Activated naive CD8-positive, alpha-beta T cell treated with anti-CD3 and anti-CD28 coated beads for 36 hours (primary cell): ENCODE measurements at regions not wholly inside any gene's neighbourhood (a gene's known extent, or its start where the extent isn't known, plus 50 kb on each side); places are given as distances from the start of the nearest gene placed in this dataset.

Experiments used
- DNase-seq: peaks from one replicate; pipeline ENCODE4 v3.0.0; 2021
- H3K27ac Mint-ChIP-seq: one replicate; pipeline ENCODE4 v1.8.0; 2022; ENCODE audit warnings: mild to moderate bottlenecking, moderate library complexity, mixed read lengths
- H3K27me3 Mint-ChIP-seq: one replicate; pipeline ENCODE4 v1.8.0; 2022; ENCODE audit warnings: mild to moderate bottlenecking, mixed read lengths
- H3K36me3 Mint-ChIP-seq: one replicate; pipeline ENCODE4 v1.8.0; 2021; ENCODE audit warnings: mild to moderate bottlenecking, mixed read lengths
- H3K4me1 Mint-ChIP-seq: one replicate; pipeline ENCODE4 v1.8.0; 2021; ENCODE audit warnings: mixed read lengths
- H3K4me3 Mint-ChIP-seq: one replicate; pipeline ENCODE4 v1.8.0; 2022; ENCODE audit warnings: mild to moderate bottlenecking, moderate library complexity, mixed read lengths
- H3K9me3 Mint-ChIP-seq: one replicate; pipeline ENCODE4 v1.8.0; 2022; ENCODE audit warnings: mixed read lengths

- no peak for DNase-seq
- H3K27ac Mint-ChIP-seq = no peak overlapping the region
- H3K36me3 Mint-ChIP-seq = no peaks in the 10 kb centered on the region
- H3K27me3 Mint-ChIP-seq = peaks cover 23% of the 10 kb centered on the region
- H3K9me3 Mint-ChIP-seq = no peaks in the 10 kb centered on the region
- H3K4me1 Mint-ChIP-seq = no peaks in the 10 kb centered on the region
- no peak overlapping the region for H3K4me3 Mint-ChIP-seq
These were observed 226.5 kb upstream of the SPRED2 start for GRCh38 chr2:65658881-65659280.

GRCh38 chr2:65658266-65658665, 225.9 kb upstream of the SPRED2 start:
- Mint-ChIP-seq H3K36me3 (no peaks in the 10 kb centered on the region), H3K4me3 (no peak overlapping the region), H3K27ac (no peak overlapping the region), H3K4me1 (no peaks in the 10 kb centered on the region), H3K27me3 (peaks cover 18% of the 10 kb centered on the region), H3K9me3 (no peaks in the 10 kb centered on the region)
- no peak for DNase-seq

- H3K27me3 Mint-ChIP-seq = no peaks in the 10 kb centered on the region
- no peaks in the 10 kb centered on the region for H3K4me1 Mint-ChIP-seq
- no peaks in the 10 kb centered on the region for H3K36me3 Mint-ChIP-seq
- DNase-seq = no peak
- H3K4me3 Mint-ChIP-seq = no peak overlapping the region
- no peaks in the 10 kb centered on the region for H3K9me3 Mint-ChIP-seq
- no peak overlapping the region for H3K27ac Mint-ChIP-seq
These were observed 223.8 kb upstream of the SPRED2 start for GRCh38 chr2:65656160-65656718.

GRCh38 chr2:65655000-65655399, 222.6 kb upstream of the SPRED2 start:
- Mint-ChIP-seq H3K9me3 (no peaks in the 10 kb centered on the region), H3K27me3 (no peaks in the 10 kb centered on the region), H3K27ac (no peak overlapping the region), H3K4me1 (no peaks in the 10 kb centered on the region), H3K36me3 (no peaks in the 10 kb centered on the region), H3K4me3 (no peak overlapping the region)
- no peak for DNase-seq

- Mint-ChIP-seq H3K9me3 (no peaks in the 10 kb centered on the region), H3K4me1 (no peaks in the 10 kb centered on the region), H3K4me3 (no peak overlapping the region), H3K36me3 (no peaks in the 10 kb centered on the region), H3K27ac (no peak overlapping the region), H3K27me3 (no peaks in the 10 kb centered on the region)
- no peak for DNase-seq
These were observed 222.1 kb upstream of the SPRED2 start for GRCh38 chr2:65654496-65654895.

GRCh38 chr2:65652066-65652465, 219.7 kb upstream of the SPRED2 start:
- Mint-ChIP-seq H3K4me3 (no peak overlapping the region), H3K27me3 (no peaks in the 10 kb centered on the region), H3K36me3 (no peaks in the 10 kb centered on the region), H3K9me3 (no peaks in the 10 kb centered on the region), H3K27ac (no peak overlapping the region), H3K4me1 (no peaks in the 10 kb centered on the region)
- DNase-seq = no peak

- H3K9me3 Mint-ChIP-seq = no peaks in the 10 kb centered on the region
- no peaks in the 10 kb centered on the region for H3K36me3 Mint-ChIP-seq
- H3K27me3 Mint-ChIP-seq = no peaks in the 10 kb centered on the region
- H3K27ac Mint-ChIP-seq = no peak overlapping the region
- no peak for DNase-seq
- H3K4me1 Mint-ChIP-seq = no peaks in the 10 kb centered on the region
- H3K4me3 Mint-ChIP-seq = no peak overlapping the region
These were observed 217.6 kb upstream of the SPRED2 start for GRCh38 chr2:65649811-65650589.

GRCh38 chr2:65647249-65647842, 214.9 kb upstream of the SPRED2 start:
- Mint-ChIP-seq H3K4me1 (no peaks in the 10 kb centered on the region), H3K36me3 (no peaks in the 10 kb centered on the region), H3K27me3 (no peaks in the 10 kb centered on the region), H3K4me3 (no peak overlapping the region), H3K9me3 (no peaks in the 10 kb centered on the region), H3K27ac (no peak overlapping the region)
- no peak for DNase-seq

GRCh38 chr2:65640793-65641103, 208.3 kb upstream of the SPRED2 start:
- peaks cover 3% of the 10 kb centered on the region for H3K4me1 Mint-ChIP-seq
- H3K27ac Mint-ChIP-seq = no peak overlapping the region
- no peaks in the 10 kb centered on the region for H3K9me3 Mint-ChIP-seq
- H3K27me3 Mint-ChIP-seq = peaks cover 8% of the 10 kb centered on the region
- DNase-seq = no peak
- no peak overlapping the region for H3K4me3 Mint-ChIP-seq
- H3K36me3 Mint-ChIP-seq = no peaks in the 10 kb centered on the region

- peaks cover 8% of the 10 kb centered on the region for H3K27me3 Mint-ChIP-seq
- no peaks in the 10 kb centered on the region for H3K9me3 Mint-ChIP-seq
These were observed 206.9 kb upstream of the SPRED2 start for GRCh38 chr2:65639156-65639864.

GRCh38 chr2:65638443-65638842, 206.0 kb upstream of the SPRED2 start:
- Mint-ChIP-seq H3K27me3 (peaks cover 13% of the 10 kb centered on the region), H3K4me1 (peaks cover 3% of the 10 kb centered on the region), H3K9me3 (no peaks in the 10 kb centered on the region), H3K36me3 (no peaks in the 10 kb centered on the region), H3K4me3 (no peak overlapping the region), H3K27ac (no peak overlapping the region)
- DNase-seq = no peak

More at GRCh38 chr2:65639156-65639864, 206.9 kb upstream of the SPRED2 start:
- no peak overlapping the region for H3K4me3 Mint-ChIP-seq
- peaks cover 3% of the 10 kb centered on the region for H3K4me1 Mint-ChIP-seq
- DNase-seq = no peak
- no peaks in the 10 kb centered on the region for H3K36me3 Mint-ChIP-seq
- no peak overlapping the region for H3K27ac Mint-ChIP-seq

GRCh38 chr2:65636813-65637483, 204.5 kb upstream of the SPRED2 start:
- H3K27ac Mint-ChIP-seq = no peak overlapping the region
- H3K4me3 Mint-ChIP-seq = no peak overlapping the region
- no peak for DNase-seq
- H3K27me3 Mint-ChIP-seq = peaks cover 16% of the 10 kb centered on the region
- peaks cover 3% of the 10 kb centered on the region for H3K4me1 Mint-ChIP-seq
- no peaks in the 10 kb centered on the region for H3K9me3 Mint-ChIP-seq
- no peaks in the 10 kb centered on the region for H3K36me3 Mint-ChIP-seq

- DNase-seq = no peak
- Mint-ChIP-seq H3K36me3 (no peaks in the 10 kb centered on the region), H3K4me3 (no peak overlapping the region), H3K9me3 (no peaks in the 10 kb centered on the region), H3K4me1 (peaks cover 3% of the 10 kb centered on the region), H3K27ac (no peak overlapping the region), H3K27me3 (peaks cover 16% of the 10 kb centered on the region)
These were observed 203.6 kb upstream of the SPRED2 start for GRCh38 chr2:65636024-65636423.

- no peak overlapping the region for H3K4me3 Mint-ChIP-seq
- no peak for DNase-seq
- H3K9me3 Mint-ChIP-seq = no peaks in the 10 kb centered on the region
- H3K27ac Mint-ChIP-seq = no peak overlapping the region
- H3K36me3 Mint-ChIP-seq = no peaks in the 10 kb centered on the region
- H3K27me3 Mint-ChIP-seq = peaks cover 12% of the 10 kb centered on the region
- no peaks in the 10 kb centered on the region for H3K4me1 Mint-ChIP-seq
These were observed 201.9 kb upstream of the SPRED2 start for GRCh38 chr2:65634304-65634703.

- peaks cover 8% of the 10 kb centered on the region for H3K27me3 Mint-ChIP-seq
- H3K9me3 Mint-ChIP-seq = no peaks in the 10 kb centered on the region
- no peak overlapping the region for H3K27ac Mint-ChIP-seq
- no peaks in the 10 kb centered on the region for H3K4me1 Mint-ChIP-seq
- H3K36me3 Mint-ChIP-seq = no peaks in the 10 kb centered on the region
- H3K4me3 Mint-ChIP-seq = no peak overlapping the region
- no peak for DNase-seq
These were observed 198.2 kb upstream of the SPRED2 start for GRCh38 chr2:65630643-65631042.
